ENCODE measurements at regions not wholly inside any gene's neighbourhood (a gene's known extent, or its start where the extent isn't known, plus 50 kb on each side); places are given as distances from the start of the nearest gene placed in this dataset.
A peak's percentile ranks its signal among the peaks of the same experiment; 100 is the strongest.

- TF ChIP-seq, protein P1, sequence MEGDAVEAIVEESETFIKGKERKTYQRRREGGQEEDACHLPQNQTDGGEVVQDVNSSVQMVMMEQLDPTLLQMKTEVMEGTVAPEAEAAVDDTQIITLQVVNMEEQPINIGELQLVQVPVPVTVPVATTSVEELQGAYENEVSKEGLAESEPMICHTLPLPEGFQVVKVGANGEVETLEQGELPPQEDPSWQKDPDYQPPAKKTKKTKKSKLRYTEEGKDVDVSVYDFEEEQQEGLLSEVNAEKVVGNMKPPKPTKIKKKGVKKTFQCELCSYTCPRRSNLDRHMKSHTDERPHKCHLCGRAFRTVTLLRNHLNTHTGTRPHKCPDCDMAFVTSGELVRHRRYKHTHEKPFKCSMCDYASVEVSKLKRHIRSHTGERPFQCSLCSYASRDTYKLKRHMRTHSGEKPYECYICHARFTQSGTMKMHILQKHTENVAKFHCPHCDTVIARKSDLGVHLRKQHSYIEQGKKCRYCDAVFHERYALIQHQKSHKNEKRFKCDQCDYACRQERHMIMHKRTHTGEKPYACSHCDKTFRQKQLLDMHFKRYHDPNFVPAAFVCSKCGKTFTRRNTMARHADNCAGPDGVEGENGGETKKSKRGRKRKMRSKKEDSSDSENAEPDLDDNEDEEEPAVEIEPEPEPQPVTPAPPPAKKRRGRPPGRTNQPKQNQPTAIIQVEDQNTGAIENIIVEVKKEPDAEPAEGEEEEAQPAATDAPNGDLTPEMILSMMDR (IDR thresholded peaks at IDR 0.05; ENCODE audit: insufficient read depth, low read depth, low read length, missing control alignments) = no peak
- DNase-seq (ENCODE audit: low read depth) = no peak
- no peak overlapping the region for H3K4me3 ChIP-seq (ENCODE audit: low read length)
Measured at GRCh38 chr2:188187726-188188125, 103.9 kb upstream of the GULP1 start.

- peak; percentile 77 for DNase-seq (ENCODE audit: low read depth)
- H3K4me3 ChIP-seq (ENCODE audit: low read length) = no peak overlapping the region
- TF ChIP-seq, protein P1 (IDR thresholded peaks at IDR 0.05; ENCODE audit: insufficient read depth, low read depth, low read length, missing control alignments) = no peak
Measured at GRCh38 chr2:188189356-188189755, 102.3 kb upstream of the GULP1 start.

DNA sequence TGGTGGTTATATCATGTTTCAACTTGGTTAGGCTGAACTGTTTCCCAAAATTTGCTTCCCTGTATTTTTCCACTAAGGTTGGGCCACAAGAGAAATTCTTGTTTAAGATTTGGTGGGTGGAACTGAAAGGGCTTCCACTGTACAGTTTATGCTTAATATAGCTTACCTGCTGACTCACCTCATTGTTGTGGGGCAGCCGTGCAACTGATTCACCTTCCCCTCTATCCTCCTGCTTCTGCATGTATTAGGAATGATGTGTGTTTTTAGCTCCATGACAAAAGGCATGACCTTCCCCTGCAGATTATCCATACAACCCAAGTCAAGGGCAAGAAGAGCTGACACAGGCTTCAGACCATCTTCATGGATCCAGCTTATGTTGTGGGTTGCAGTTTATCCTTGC, 98.4 kb upstream of the GULP1 start:
- no peak overlapping the region for H3K4me3 ChIP-seq (ENCODE audit: low read length)
- DNase-seq (ENCODE audit: low read depth) = peak; percentile 85
- TF ChIP-seq, protein P1 (IDR thresholded peaks at IDR 0.05; ENCODE audit: insufficient read depth, low read depth, low read length, missing control alignments) = no peak

GRCh38 chr2:188196343-188197008, 95.2 kb upstream of the GULP1 start:
- DNase-seq (ENCODE audit: low read depth) = peak; percentile 8
- H3K4me3 ChIP-seq (ENCODE audit: low read length) = no peak overlapping the region
- TF ChIP-seq, protein P1 (IDR thresholded peaks at IDR 0.05; ENCODE audit: insufficient read depth, low read depth, low read length, missing control alignments) = no peak

DNA sequence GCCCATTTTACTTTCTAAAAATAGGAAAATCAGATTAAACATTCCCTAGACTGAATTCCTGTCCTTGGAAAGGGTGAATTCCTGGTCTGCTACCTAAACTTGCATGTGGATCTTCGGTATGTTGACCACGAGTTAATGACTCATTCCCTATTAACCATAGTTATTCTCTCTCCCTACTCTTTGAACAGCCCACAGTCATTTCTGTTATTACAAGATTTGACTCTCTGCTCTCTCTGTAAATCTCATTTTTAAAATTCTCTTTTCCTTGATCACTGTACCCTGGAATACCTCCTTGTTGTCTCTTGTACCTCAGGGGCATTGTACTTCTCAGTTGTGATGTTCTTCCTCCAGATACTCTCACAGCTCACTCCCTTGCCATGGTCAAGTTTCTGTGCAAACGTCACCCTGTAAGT, 92.0 kb upstream of the GULP1 start:
- DNase-seq (ENCODE audit: low read depth) = peak; percentile 71
- H3K4me3 ChIP-seq (ENCODE audit: low read length) = no peak overlapping the region
- TF ChIP-seq, protein P1 (IDR thresholded peaks at IDR 0.05; ENCODE audit: insufficient read depth, low read depth, low read length, missing control alignments) = no peak

- TF ChIP-seq, protein P1 (IDR thresholded peaks at IDR 0.05; ENCODE audit: insufficient read depth, low read depth, low read length, missing control alignments) = no peak
- no peak for DNase-seq (ENCODE audit: low read depth)
- H3K4me3 ChIP-seq (ENCODE audit: low read length) = no peak overlapping the region
Measured at GRCh38 chr2:188201639-188202038, 90.0 kb upstream of the GULP1 start.

GRCh38 chr2:188202777-188203176, 88.9 kb upstream of the GULP1 start:
- DNase-seq (ENCODE audit: low read depth) = no peak
- H3K4me3 ChIP-seq (ENCODE audit: low read length) = no peak overlapping the region
- TF ChIP-seq, protein P1 (IDR thresholded peaks at IDR 0.05; ENCODE audit: insufficient read depth, low read depth, low read length, missing control alignments) = no peak
